HG02588 (cell line): ENCODE measurements at regions not wholly inside any gene's neighbourhood (a gene's known extent, or its start where the extent isn't known, plus 50 kb on each side); places are given as distances from the start of the nearest gene placed in this dataset.
A peak's percentile ranks its signal among the peaks of the same experiment; 100 is the strongest.

Experiments
- ATAC-seq: cut with Tn5 transposase; IDR thresholded peaks from one replicate; pipeline ENCODE4 v1.9.1; 2021; ENCODE audit warnings: mild to moderate bottlenecking, moderate library complexity; ENCODE audit not compliant: unreplicated experiment

DNA sequence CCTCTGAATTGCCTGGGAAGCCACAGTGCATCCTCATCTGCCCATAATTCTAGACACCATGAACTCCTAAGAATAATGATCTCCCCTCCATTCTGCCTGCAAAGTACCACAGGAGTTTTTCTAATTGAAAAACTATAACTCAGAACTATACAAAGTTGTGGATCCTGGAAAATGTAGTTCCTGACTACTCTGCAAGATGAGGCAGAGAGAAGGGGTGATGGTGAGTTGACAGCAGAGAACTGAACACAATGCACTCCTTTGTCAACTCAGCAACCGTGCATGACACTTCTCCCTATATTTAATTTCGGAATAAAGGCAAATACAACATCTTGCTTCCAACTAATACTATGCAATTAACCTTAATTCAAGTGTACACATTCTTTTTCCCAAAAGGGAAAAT is 471.1 kb upstream of the FAM98A start:
- no peak for ATAC-seq

DNA sequence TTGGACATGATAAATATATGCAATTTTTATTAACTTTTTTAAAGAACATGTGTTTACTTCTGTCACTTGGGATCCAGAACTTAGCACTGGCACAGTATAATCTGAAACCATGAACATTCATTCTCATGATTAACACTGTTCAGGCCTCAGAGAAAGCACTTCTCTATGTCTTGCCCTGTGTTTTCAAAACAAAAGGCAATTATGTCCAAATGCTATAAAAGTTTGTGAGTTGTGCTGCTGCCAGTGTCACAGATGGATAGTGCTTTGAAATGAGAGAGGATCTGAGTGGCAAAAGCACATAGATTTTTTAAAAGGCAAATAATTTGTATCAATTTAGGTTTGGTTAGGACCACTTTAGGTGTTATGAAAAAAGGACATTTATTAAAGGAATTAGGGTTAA is 470.5 kb upstream of the FAM98A start:
- no peak for ATAC-seq

DNA sequence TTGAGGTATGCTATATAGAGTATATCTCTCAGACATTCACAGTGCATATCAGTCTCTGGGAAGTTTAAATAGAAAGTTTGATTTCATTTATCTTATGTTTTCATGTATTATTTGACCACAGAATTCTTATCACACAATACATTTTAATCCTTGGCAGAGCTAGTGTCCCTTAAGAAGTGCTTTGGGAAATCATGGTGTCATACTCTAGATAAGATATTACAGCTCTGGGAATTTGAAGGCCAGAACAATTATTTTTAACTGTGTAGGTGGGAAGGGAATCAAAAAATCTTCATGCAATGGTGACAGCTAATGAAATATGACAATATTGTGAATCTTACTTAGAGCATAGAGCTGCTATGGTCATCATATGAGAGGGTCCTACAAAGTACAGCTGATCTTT is 451.3 kb upstream of the FAM98A start:
- ATAC-seq: no peak

DNA sequence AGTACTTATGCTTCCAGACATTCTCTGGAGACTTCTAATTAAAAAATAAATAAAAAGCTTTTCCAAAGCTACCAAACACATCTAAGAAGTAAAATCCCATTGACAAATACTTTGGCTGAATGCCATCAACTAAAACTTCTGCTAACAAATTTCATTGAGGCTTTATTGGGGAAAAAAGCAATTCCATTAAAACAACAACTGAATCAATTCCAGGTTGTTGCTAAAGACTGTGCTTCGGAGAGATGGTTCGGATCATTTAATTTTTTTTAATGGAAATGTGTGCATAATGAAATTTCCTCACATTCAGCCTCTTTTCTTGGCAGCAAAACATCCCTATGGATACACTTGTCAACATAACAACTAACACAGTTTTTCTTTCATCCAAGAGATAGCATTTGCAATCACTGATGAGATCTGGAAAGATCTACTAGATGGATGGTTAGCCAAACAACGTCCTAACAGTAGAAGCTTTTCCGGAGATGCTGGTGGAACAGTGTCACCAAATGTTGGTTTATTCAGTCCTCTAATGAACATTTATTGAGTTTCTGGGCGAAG is 446.1 kb upstream of the FAM98A start:
- ATAC-seq: no peak

DNA sequence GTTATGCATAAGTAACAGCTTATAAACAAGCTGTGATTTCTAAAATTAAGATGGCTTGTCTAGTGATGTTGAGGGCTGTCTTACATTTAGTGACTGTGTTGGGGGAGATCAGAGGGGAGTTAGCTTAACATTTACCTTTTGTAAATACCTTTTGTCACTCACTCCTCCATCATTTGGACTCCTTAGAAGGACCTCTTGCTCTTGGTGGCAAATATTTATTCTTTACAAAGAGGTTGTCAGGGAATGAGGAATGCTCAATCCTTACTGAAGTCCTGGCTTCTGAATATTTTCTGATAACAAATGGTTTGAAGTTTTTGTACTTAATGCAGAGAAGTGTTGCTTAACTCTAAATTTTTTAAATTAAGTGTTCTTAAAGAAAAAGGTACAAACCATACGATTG is 438.8 kb upstream of the FAM98A start:
- no peak for ATAC-seq

DNA sequence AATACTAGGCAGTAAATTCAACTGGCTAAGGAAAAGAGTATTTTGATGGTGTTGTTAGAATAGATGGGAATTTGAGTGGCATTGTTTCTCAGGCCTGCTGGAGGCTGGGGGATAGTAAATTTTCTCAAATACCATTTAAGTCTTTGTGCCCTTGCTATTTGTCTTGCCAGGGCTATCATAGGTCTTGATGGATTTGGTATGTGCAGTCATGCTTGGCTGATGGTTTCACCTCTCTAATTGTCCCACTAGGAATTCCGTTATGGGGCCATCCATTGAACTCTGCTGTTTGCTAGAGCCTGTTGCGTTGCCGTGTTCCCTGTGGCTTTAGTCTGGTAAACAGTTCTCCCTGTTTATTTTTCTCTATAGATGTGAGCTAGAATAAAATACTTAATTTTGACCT is 438.1 kb upstream of the FAM98A start:
- ATAC-seq: no peak

DNA sequence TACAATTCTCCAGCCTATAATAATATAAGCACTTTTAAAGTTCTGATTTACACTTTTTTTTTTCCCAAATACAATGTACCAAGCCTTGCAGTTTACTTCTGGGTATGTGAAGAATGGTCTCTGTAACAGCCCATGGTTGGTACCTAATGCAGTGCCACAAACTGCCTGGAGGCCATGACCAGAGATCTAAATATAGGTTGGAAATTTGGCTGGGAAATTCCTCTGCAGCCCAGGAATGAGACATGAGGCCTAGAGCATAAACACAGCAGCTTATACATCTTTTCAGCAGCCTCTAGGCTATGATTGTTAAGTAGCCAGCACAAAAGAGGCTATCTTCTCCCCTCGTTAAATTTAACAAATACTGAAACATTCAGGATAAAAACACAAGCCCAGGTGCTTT is 432.0 kb upstream of the FAM98A start:
- ATAC-seq: no peak

DNA sequence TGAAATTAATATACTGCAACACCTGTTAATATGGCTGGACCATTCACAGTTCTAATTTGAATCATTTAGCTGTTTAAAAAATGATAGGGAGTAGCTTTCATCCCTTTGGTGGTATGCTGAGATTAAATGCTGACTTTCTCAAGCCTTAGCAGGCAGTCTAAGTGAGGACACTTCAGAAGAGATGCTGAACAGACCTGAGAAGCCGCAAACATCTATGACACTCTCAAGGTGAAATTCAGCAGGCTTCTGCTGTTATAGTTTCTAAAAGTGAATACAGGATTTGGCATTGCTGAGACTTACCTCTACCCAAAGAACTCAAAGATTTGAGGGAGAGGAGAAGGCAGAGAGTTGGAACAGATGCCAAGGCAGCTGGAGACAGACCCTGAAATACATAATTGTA is 431.2 kb upstream of the FAM98A start:
- ATAC-seq: no peak

DNA sequence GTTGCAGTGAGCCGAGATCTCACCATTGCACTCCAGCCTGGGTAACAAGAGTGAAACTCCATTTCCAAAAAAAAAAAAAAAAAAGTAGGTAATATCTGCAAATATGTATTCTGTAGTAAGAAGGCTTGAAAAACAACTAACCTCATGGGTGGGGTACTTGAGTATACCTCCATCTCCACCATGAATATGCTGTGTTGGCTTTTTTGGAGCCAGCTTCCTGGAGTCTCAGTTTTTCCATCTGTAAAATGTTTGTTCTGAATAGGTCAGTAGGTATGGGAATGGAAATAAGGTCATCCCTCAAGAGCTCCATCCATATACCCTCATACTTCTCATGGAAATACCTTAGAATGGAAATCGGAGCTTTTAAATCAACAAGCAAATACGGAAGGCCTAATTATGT is 430.0 kb upstream of the FAM98A start:
- no peak for ATAC-seq

DNA sequence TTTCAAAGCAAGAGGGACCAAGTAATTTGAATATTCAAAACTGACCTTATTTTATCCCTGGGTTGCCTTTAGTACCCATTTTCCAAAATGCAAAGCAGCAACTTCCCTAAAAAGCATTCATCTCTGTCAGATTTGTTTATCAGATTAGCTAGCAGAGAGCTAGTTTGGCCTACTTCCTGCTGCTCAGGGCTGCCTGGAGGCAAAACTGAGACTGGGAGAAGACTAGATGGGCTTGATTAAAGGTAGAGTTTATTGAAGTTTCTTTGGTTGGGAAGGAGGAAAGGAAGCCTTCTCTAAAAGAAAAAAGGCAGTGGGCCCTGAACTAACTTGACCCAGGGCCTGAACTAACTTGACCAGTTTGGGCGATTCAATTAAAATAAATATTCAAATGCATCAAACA is 426.1 kb upstream of the FAM98A start:
- no peak for ATAC-seq

DNA sequence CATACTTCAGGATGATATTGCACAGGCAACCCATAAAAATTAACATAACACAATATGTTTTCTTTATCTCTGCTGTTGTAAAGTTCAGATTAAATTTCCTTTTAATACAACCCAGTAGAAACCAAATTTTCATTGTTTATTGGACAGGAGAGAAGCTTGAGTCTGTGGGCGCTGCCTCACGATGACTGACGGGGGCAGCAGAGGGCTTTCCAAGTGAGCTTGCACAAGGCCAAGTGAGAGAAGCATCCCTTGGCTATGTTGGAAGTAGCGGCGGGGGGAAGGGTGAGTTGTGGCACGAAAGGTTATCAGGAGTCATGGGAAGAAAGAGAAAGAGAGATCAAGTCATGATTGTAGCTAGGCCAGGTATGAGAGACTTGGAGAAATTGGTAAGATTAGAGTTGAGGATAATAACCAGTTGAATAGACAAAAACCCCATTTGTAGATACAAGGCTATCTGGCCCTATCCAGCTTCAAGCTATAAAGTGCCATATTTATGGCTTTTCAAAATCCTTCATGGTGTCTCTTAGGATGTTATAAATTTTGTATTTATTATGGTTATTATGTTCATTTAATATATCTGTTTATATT is 413.7 kb upstream of the FAM98A start:
- ATAC-seq: peak; percentile 81

DNA sequence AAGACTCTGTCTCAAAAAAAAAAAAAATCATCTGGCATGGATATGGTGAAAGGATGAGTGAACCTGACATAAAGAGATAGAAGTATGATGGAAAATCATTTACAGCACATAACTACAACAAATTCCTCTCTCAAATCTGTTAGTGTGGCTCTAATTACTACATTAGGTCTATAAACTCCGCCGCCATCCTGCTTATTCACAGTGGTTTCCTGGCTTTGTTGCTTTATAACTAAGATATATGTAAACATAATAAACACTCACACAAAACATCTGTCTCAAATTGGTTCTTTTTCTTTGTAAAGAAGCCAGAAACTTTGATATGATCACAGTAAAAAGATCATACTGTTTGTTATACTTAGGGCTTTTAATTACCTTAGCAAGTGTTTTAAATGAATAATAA is 412.6 kb upstream of the FAM98A start:
- no peak for ATAC-seq

DNA sequence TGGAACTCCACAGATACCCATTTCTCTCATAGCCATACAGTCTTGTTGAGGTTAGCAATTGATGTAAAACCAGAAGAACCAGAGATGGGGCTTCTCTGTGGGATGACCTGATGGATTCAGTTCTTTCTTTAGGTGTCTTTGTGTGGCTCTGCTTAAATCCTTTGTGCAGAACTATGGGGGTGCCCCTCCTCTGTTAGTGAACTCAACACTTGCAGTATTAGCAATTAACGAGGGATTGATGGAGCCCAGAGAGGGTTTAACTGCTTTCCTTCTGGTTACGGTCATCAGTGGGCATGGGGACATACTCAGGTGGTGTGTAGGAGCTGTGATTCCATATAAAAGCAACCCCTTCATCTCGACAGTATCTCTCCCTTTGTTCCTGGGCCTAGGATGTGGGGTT is 406.8 kb upstream of the FAM98A start:
- ATAC-seq: no peak

DNA sequence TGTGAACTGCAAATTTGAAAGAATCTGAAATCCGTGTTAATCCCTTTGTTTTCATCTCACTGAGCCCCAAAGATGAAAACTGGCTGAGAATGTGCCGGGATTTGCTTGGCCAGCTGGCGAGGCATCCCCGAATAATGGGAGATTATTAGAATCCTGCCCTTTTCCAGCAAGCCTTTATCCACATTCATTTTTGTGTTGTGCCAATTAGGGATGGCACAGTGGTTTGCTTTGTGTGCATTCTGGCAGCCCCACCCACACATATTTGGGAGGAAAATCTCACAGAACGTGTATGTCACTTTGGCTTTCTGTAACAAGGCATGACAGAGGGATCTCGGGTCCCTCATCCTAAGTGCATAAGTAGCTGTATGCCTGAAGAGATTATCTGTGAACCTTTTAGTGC is 405.8 kb upstream of the FAM98A start:
- no peak for ATAC-seq

DNA sequence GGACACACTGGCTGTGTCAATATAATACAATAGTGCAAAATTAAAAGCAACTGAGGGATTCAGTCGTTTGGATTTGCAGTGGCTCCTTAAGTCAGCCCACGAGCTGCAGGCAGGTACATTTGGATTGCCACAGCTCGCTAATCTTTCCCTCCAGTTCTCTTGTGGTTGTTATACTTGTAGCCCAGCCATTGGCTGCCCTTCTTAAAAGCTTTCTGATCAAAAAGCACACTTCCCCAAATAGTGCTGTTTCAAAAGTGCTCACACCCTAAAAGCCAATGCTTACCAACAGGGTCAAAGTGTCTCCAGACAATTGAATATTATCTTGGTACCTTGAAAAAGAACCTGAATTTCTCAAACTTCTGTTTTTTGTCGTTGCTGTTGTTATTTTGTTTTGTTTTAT is 404.7 kb upstream of the FAM98A start:
- no peak for ATAC-seq

DNA sequence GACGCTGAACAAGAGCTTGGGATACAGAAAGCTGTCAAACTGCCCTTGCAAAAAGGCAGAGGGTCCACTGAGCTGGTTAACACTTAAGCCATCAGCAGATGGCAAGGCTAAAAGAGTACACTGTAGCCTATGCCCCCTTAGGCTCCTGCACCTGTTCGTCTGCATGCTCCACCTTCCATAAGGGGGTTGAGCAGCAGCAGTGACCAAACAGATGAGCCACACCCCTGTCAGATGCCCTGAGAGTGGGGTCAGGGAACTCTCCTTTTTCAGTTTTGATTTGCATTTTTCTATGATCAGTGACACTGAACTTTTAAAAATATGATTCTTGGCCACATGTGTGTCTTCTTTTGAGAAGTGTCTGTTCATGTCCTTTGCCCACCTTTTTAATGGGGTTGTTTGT is 402.5 kb upstream of the FAM98A start:
- no peak for ATAC-seq

DNA sequence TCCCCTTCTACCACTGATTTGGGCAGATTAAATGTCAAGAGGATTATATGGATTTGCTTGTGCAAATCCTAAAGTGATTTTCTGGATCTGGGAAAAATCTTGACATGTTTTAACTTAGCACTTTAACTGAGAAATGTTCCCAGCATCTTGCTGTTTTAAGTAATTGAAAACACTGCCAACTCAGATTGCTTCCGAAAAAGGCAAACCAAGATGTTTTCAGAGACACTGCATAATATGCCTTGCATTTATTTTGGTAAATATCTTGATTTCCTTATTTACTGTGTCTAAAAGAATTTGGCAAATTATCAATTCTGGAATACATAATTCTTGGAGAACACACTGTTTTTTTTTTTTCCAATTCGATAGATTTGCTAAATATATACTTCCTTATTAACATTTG is 385.0 kb upstream of the FAM98A start:
- no peak for ATAC-seq

DNA sequence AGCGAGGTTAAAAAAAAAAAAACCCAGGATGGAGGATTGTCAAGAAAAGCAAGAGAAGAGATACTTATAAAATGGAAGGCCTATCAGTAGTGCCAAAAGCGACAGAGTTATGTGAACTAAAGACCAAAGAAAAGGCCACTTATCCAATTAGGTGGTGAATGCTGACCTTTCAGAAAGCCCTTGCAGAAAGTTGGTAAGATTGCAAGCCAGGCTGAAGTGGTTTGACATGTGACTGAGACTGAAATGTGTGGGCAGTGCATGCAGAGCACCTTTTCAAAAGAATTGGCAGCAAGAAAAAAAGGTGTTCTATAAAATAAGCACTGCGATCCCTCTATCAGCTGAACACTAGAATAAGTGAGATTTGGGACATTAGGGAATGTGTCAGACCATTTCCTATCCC is 379.4 kb upstream of the FAM98A start:
- no peak for ATAC-seq

DNA sequence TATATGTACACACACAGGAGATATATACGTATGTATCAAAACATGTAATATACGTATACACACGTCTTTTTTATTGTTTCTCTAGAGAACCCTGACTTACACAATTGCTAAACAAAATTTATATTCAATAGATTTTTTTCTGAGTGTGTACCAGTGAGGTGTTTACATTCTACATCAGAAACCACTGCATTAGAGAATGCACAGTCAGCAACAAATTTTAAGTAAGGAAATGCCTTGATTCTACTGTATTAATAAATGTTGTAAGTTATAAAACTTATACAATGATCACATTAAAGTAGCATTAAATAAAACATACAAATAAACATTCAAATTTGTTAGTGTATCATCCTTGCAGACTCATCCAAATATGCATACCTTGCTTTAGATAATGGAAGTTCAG is 376.4 kb upstream of the FAM98A start:
- ATAC-seq: no peak

DNA sequence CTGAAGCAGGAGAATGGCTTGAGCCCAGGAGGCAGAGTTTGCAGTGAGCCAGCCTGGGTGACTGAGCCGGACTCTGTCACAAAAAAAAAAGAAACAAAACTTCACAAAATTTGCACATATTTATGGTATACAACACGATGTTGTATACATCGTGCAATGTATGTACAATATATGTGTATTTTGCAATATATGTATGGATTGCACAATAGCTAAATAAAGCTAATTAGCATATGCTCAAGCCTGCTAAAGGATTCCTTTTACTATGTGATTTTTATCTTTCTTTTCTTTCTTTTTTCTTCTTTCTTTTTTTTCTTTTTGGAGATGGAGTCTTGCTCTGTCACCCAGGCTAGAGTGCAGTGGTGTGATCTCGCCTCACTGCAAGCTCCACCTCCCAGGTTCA is 368.0 kb upstream of the FAM98A start:
- no peak for ATAC-seq

DNA sequence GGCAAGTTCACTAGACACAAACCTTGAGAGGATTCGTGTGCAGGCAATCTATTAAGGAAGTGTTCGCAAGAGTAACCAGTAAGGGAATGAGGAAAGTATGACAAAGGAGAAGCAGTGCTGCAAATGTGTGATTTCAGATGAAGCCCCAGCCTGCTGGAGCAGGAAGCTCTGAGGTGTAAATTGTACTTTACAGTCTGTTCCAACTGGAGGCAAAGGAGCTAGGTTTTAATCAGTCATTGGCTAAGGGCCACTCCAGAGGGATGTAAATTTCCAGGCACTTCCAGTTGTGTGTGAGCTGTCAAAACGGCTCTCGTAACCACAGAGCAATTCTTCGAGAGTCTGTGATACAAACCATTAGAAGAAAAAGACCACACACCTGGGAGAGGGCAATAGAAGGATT is 359.5 kb upstream of the FAM98A start:
- ATAC-seq: no peak

DNA sequence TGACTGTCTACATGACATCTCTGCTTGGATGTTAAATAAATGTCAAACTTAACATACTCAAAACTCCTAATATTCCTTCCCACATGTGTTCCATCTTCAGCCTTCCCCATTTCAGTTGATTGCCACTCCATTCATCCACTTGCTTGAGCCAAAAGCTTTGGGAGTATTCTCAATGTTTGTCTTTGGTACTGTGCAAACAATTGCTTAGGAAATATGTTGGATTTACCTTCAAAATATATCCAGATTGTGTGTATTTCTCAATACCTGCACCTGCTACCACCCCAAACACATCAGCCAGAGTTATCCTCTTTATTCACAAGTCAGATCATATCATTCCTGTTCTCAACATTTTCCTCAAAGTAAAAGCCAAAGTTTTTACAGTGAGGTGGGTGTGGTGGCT is 350.3 kb upstream of the FAM98A start:
- ATAC-seq: no peak

DNA sequence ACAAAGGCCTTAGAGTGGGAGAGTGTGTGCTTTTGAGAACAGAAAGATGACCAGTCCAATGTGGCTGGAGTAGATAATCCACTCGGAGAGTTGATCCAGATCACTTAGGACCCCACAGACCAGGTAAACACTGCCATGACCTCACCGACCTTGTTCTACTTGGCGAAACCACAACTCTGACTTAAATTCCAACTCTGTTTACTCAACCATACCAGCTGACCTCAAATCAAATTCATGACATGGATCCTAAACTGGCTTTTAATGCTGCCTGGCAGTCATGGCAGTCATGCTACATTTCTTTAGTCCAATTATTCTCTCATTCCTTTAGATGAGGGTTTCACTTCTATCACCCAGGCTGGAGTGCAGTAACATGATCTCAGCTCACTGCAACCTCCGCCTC is 347.1 kb upstream of the FAM98A start:
- ATAC-seq: no peak

DNA sequence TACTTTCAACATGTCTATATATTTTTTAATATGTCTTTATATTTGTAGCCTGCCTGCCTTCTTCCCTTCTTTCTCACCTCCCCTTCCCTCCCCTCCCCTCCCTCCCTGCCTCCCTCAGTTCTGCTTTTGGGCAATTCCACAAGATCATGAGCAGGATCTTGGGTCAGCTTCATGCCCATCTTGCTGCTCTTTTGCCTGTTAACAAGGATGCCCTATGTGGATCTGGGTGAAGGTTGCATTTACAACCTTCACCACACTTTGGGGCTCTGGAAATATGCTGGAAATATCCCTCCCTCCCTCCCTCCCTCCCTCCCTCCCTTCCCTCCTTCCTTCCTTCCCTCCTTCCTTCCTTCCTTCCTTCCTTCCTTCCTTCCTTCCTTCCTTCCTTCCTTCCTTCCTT is 334.1 kb upstream of the FAM98A start:
- no peak for ATAC-seq
